ENCODE measurements at regions not wholly inside any gene's neighbourhood (a gene's known extent, or its start where the extent isn't known, plus 50 kb on each side); places are given as distances from the start of the nearest gene placed in this dataset.

- no peaks in the 10 kb centered on the region for H3K9me3 ChIP-seq
- H3K9ac ChIP-seq = no peak overlapping the region
- no peak overlapping the region for H3K4me2 ChIP-seq
- no peak overlapping the region for H3K27ac ChIP-seq (ENCODE audit: low read depth in 2 of 2, low read length in 1 of 2)
- H2AFZ ChIP-seq (ENCODE audit: low read depth) = no peak overlapping the region
- no peaks in the 10 kb centered on the region for H3F3A ChIP-seq (replicated peaks; ENCODE audit: insufficient read depth)
- TF ChIP-seq YY1 (IDR thresholded peaks at IDR 0.05; ENCODE audit: low read depth) (no peak), EZH2phosphoT487 (IDR thresholded peaks at IDR 0.05; ENCODE audit: borderline replicate concordance, low read depth) (no peak), TCF12 (IDR thresholded peaks at IDR 0.05) (no peak)
- 73% methylated on average over 5 of the region's 5 CpGs for WGBS (ENCODE audit: low lambda C conversion rate)
- ChIA-PET POLR2A (no interaction called here), CTCF (no interaction called here)
- H4K20me1 ChIP-seq (ENCODE audit: insufficient read depth) = no peaks in the 10 kb centered on the region
- H3K36me3 ChIP-seq (replicated peaks in 1 of 2; ENCODE audit: control insufficient read depth in 1 of 2, insufficient read depth in 2 of 2, low read length in 1 of 2) = no peaks in the 10 kb centered on the region
- no peaks in the 10 kb centered on the region for H3K79me2 ChIP-seq (ENCODE audit: insufficient read depth)
- no peaks in the 10 kb centered on the region for H3K4me1 ChIP-seq (ENCODE audit: control insufficient read depth in 1 of 2, insufficient read depth in 2 of 2, low read depth in 1 of 2, low read length in 1 of 2)
- H3K9me2 ChIP-seq = no peaks in the 10 kb centered on the region
- DNase-seq = no peak
- H3K27me3 ChIP-seq (ENCODE audit: insufficient read depth) = no peaks in the 10 kb centered on the region
- H3K4me3 ChIP-seq (ENCODE audit: low read depth in 2 of 2, low read length in 1 of 2) = no peak overlapping the region
Observed at GRCh38 chr7:152511736-152512135, 75.9 kb upstream of the KMT2C start.

GRCh38 chr7:152508701-152509100, 72.9 kb upstream of the KMT2C start:
- Histone ChIP-seq H3K9me3 (no peaks in the 10 kb centered on the region), H4K20me1 (ENCODE audit: insufficient read depth) (no peaks in the 10 kb centered on the region), H3K4me1 (ENCODE audit: control insufficient read depth in 1 of 2, insufficient read depth in 2 of 2, low read depth in 1 of 2, low read length in 1 of 2) (no peaks in the 10 kb centered on the region; a peak in 1 of 4 replicates), H2AFZ (ENCODE audit: low read depth) (no peak overlapping the region), H3K79me2 (ENCODE audit: insufficient read depth) (no peaks in the 10 kb centered on the region), H3K9me2 (no peaks in the 10 kb centered on the region), H3K36me3 (replicated peaks in 1 of 2; ENCODE audit: control insufficient read depth in 1 of 2, insufficient read depth in 2 of 2, low read length in 1 of 2) (no peaks in the 10 kb centered on the region), H3K27ac (ENCODE audit: low read depth in 2 of 2, low read length in 1 of 2) (no peak overlapping the region), H3F3A (replicated peaks; ENCODE audit: insufficient read depth) (no peaks in the 10 kb centered on the region), H3K4me2 (no peak overlapping the region), H3K4me3 (ENCODE audit: low read depth in 2 of 2, low read length in 1 of 2) (no peak overlapping the region), H3K27me3 (ENCODE audit: insufficient read depth) (no peaks in the 10 kb centered on the region), H3K9ac (no peak overlapping the region)
- ChIA-PET POLR2A (no interaction called here), CTCF (interaction anchor here (0.6 to 0.8 kb wide), 3 partner anchors 18 to 33 kb away, joined by 3 read pairs; no protein-coding TSS in a partner anchor)
- DNase-seq = no peak
- TF ChIP-seq CTCF (IDR thresholded peaks at IDR 0.05) = no peak
- TF ChIP-seq FOXJ3 (CRISPR knock-in tag; IDR thresholded peaks at IDR 0.05) = no peak
- no peak for TF ChIP-seq JUND (IDR thresholded peaks at IDR 0.05)
- no peak for TF ChIP-seq SIN3A (IDR thresholded peaks at IDR 0.05; ENCODE audit: borderline replicate concordance, low read depth, low read length)
- no peak for TF ChIP-seq ZBTB33 (IDR thresholded peaks at IDR 0.05; ENCODE audit: borderline replicate concordance, low read depth)
- TF ChIP-seq YY1 (IDR thresholded peaks at IDR 0.05; ENCODE audit: low read depth) = no peak
- no peak for TF ChIP-seq TEAD4 (IDR thresholded peaks at IDR 0.05; ENCODE audit: borderline replicate concordance, insufficient read depth)
- TF ChIP-seq MXI1 (IDR thresholded peaks at IDR 0.05; ENCODE audit: low read depth, low read length) = no peak
- TF ChIP-seq POLR2AphosphoS5 (IDR thresholded peaks at IDR 0.05; ENCODE audit: low read depth, low read length) = no peak
- no peak for TF ChIP-seq RAD21 (IDR thresholded peaks at IDR 0.05; ENCODE audit: low read length)
- no peak for TF ChIP-seq PBX3 (IDR thresholded peaks at IDR 0.05)
- TF ChIP-seq REST (IDR thresholded peaks at IDR 0.05; ENCODE audit: low read depth, low read length) = no peak
- no peak for TF ChIP-seq EZH2phosphoT487 (IDR thresholded peaks at IDR 0.05; ENCODE audit: borderline replicate concordance, low read depth)
- TF ChIP-seq FOSL2 (IDR thresholded peaks at IDR 0.05; ENCODE audit: borderline replicate concordance, low read depth) = no peak
- no peak for TF ChIP-seq EP300 (IDR thresholded peaks at IDR 0.05; ENCODE audit: borderline replicate concordance in 1 of 2, low read depth in 1 of 2, low read length in 1 of 2)
- no peak for TF ChIP-seq IRF3 (IDR thresholded peaks at IDR 0.05; ENCODE audit: low read depth, low read length)
- no peak for TF ChIP-seq CHD2 (IDR thresholded peaks at IDR 0.05; ENCODE audit: low read length, partially characterized antibody)

Data from SK-N-SH (cell line).